ENCODE measurements at regions not wholly inside any gene's neighbourhood (a gene's known extent, or its start where the extent isn't known, plus 50 kb on each side); places are given as distances from the start of the nearest gene placed in this dataset.

DNA sequence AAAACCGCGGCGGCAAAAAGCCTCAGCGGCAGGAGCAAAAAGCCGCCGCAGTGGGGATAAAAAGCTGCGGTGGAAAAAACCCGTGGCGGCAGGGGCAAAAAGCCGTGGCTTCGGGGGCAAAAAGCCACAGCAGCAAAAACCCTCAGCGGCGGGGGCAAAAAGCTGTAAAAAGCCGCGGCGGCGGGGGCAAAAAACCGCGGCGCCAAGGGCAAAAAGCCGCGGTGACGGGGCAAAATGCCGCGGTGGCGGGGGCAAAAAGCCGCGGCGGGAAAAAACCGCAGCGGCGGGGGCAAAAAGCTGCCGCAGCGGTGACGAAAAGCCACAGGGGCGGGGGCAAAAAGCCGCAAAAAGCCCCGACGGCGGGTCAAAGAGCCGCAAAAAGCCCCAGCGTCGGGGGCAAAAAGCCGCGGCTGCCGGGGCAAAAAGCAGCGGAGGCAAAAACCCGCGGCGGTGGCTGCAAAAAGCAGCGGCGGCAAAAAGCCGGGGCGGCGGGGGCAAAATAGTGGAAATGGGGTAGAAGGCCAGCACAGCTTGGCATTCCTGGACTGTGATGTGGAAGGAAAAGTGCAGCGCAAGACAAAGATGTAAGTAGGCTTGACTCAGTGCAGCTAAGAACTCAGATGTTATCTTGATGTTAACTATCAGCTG is 151.8 kb downstream of the ANKRD30BL start:
- TF ChIP-seq, protein P1, sequence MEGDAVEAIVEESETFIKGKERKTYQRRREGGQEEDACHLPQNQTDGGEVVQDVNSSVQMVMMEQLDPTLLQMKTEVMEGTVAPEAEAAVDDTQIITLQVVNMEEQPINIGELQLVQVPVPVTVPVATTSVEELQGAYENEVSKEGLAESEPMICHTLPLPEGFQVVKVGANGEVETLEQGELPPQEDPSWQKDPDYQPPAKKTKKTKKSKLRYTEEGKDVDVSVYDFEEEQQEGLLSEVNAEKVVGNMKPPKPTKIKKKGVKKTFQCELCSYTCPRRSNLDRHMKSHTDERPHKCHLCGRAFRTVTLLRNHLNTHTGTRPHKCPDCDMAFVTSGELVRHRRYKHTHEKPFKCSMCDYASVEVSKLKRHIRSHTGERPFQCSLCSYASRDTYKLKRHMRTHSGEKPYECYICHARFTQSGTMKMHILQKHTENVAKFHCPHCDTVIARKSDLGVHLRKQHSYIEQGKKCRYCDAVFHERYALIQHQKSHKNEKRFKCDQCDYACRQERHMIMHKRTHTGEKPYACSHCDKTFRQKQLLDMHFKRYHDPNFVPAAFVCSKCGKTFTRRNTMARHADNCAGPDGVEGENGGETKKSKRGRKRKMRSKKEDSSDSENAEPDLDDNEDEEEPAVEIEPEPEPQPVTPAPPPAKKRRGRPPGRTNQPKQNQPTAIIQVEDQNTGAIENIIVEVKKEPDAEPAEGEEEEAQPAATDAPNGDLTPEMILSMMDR (IDR thresholded peaks at IDR 0.05; ENCODE audit: low read depth, low read length, missing input control) = no peak
- TF ChIP-seq YY1 (IDR thresholded peaks at IDR 0.05) (no peak), RAD21 (IDR thresholded peaks at IDR 0.05) (no peak)
- TF ChIP-seq, protein P2, sequence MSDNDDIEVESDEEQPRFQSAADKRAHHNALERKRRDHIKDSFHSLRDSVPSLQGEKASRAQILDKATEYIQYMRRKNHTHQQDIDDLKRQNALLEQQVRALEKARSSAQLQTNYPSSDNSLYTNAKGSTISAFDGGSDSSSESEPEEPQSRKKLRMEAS (IDR thresholded peaks at IDR 0.05) = no peak

Measured in liver (tissue), 3 donors.